ENCODE measurements at regions not wholly inside any gene's neighbourhood (a gene's known extent, or its start where the extent isn't known, plus 50 kb on each side); places are given as distances from the start of the nearest gene placed in this dataset.
"Not testable (repeated sequence)": the region's sequence is repeated elsewhere in the genome, so short reads cannot be mapped to it uniquely, and the experiment has no call there.

- no peak for DNase-seq
These were observed 86.6 kb downstream of the C5orf15 start for GRCh38 chr5:133881576-133882388.

GRCh38 chr5:133878236-133878555, 90.2 kb downstream of the C5orf15 start:
- DNase-seq: no peak

GRCh38 chr5:133877351-133878235, 90.8 kb downstream of the C5orf15 start:
- no peak for DNase-seq

- no peak for DNase-seq
These were observed 92.2 kb downstream of the C5orf15 start for GRCh38 chr5:133876266-133876665.

GRCh38 chr5:133875179-133875578, 93.2 kb downstream of the C5orf15 start:
- no peak for DNase-seq

GRCh38 chr5:133873449-133873848, 95.0 kb downstream of the C5orf15 start:
- no peak for DNase-seq

- peak; percentile 95 for DNase-seq
These were observed 97.8 kb downstream of the C5orf15 start for GRCh38 chr5:133870661-133871060.

GRCh38 chr5:133869519-133870335, 98.7 kb downstream of the C5orf15 start:
- DNase-seq: no peak

- DNase-seq: peak; percentile 76
These were observed 99.4 kb downstream of the C5orf15 start for GRCh38 chr5:133868946-133869518.

- no peak for DNase-seq
These were observed 100.4 kb downstream of the C5orf15 start for GRCh38 chr5:133867851-133868545.

- no peak for DNase-seq
These were observed 101.1 kb downstream of the C5orf15 start for GRCh38 chr5:133867341-133867740.

- DNase-seq: no peak
These were observed 101.6 kb downstream of the C5orf15 start for GRCh38 chr5:133866903-133867245.

- no peak for DNase-seq
These were observed 102.1 kb downstream of the C5orf15 start for GRCh38 chr5:133866160-133866902.

GRCh38 chr5:133865113-133865512, 103.3 kb downstream of the C5orf15 start:
- DNase-seq: no peak

GRCh38 chr5:133864711-133865110, 103.7 kb downstream of the C5orf15 start:
- DNase-seq: no peak

- DNase-seq: no peak
These were observed 104.4 kb downstream of the C5orf15 start for GRCh38 chr5:133863857-133864585.

GRCh38 chr5:133861161-133861737, 107.2 kb downstream of the C5orf15 start:
- no peak for DNase-seq

GRCh38 chr5:133859073-133859472, 109.4 kb downstream of the C5orf15 start:
- DNase-seq: no peak

- not testable (repeated sequence) for DNase-seq
These were observed 110.7 kb downstream of the C5orf15 start for GRCh38 chr5:133857595-133858313.

- no peak for DNase-seq
These were observed 113.9 kb downstream of the C5orf15 start for GRCh38 chr5:133854554-133854953.

Data from HCEC 1CT (cell line).